WTC11 (cell line): ENCODE measurements at regions not wholly inside any gene's neighbourhood (a gene's known extent, or its start where the extent isn't known, plus 50 kb on each side); places are given as distances from the start of the nearest gene placed in this dataset.
A peak's percentile ranks its signal among the peaks of the same experiment; 100 is the strongest.

Experiments
- ATF3 ChIP-seq: sonication (generic); formaldehyde crosslinking; conservative IDR thresholded peaks from 2 replicates; pipeline ENCODE4 v1.8.1; 2022; ENCODE audit warnings: mild to moderate bottlenecking, missing genetic modification reagents
- CTCF ChIP-seq: fragments of 200-600 bp; IDR thresholded peaks from 2 replicates; pipeline ENCODE4 v1.8.0; 2022; ENCODE audit warnings: antibody characterized with exemption
- E2F1 ChIP-seq: sonication (generic); formaldehyde crosslinking; IDR thresholded peaks from 2 replicates; pipeline ENCODE4 v1.8.0; 2022; ENCODE audit warnings: mild to moderate bottlenecking, missing genetic modification reagents
- E2F5 ChIP-seq: sonication (generic); formaldehyde crosslinking; IDR thresholded peaks from 2 replicates; pipeline ENCODE4 v1.8.1; 2022; ENCODE audit warnings: mild to moderate bottlenecking, moderate library complexity, missing genetic modification reagents
- ESRRA ChIP-seq: sonication (generic); formaldehyde crosslinking; IDR thresholded peaks from 2 replicates; pipeline ENCODE4 v1.8.1; 2022; ENCODE audit warnings: mild to moderate bottlenecking, missing genetic modification reagents, borderline replicate concordance
- FOXP4 ChIP-seq: sonication (generic); formaldehyde crosslinking; IDR thresholded peaks from 2 replicates; pipeline ENCODE4 v1.8.0; 2022; ENCODE audit warnings: mild to moderate bottlenecking, missing genetic modification reagents
- IRF1 ChIP-seq: sonication (generic); formaldehyde crosslinking; IDR thresholded peaks from 2 replicates; pipeline ENCODE4 v1.8.0; 2023; ENCODE audit warnings: missing genetic modification reagents
- MYBL2 ChIP-seq: sonication (generic); formaldehyde crosslinking; IDR thresholded peaks from 2 replicates; pipeline ENCODE4 v1.8.1; 2023; ENCODE audit warnings: mild to moderate bottlenecking, moderate library complexity, missing genetic modification reagents
- NR1H2 ChIP-seq: sonication (generic); formaldehyde crosslinking; IDR thresholded peaks from 2 replicates; pipeline ENCODE4 v1.9.0; 2021; ENCODE audit warnings: mild to moderate bottlenecking, moderate library complexity, missing genetic modification reagents
- NR3C1 ChIP-seq: sonication (generic); formaldehyde crosslinking; conservative IDR thresholded peaks from 2 replicates; pipeline ENCODE4 v1.8.1; 2023; ENCODE audit warnings: low read depth, mild to moderate bottlenecking, missing genetic modification reagents
- SP1 ChIP-seq: sonication (generic); formaldehyde crosslinking; conservative IDR thresholded peaks from 2 replicates; pipeline ENCODE4 v1.8.1; 2022; ENCODE audit warnings: missing genetic modification reagents
- USF2 ChIP-seq: sonication (generic); formaldehyde crosslinking; IDR thresholded peaks from 2 replicates; pipeline ENCODE4 v1.8.1; 2023; ENCODE audit warnings: mild to moderate bottlenecking, missing genetic modification reagents, moderate library complexity
- ZBTB21 ChIP-seq: sonication (generic); formaldehyde crosslinking; IDR thresholded peaks from 2 replicates; pipeline ENCODE4 v1.8.1; 2023; ENCODE audit warnings: mild to moderate bottlenecking, missing genetic modification reagents, borderline replicate concordance

- TF ChIP-seq SP1 (CRISPR knock-in tag) = peak; percentile 52; the same call in 1 of the 2 replicates
- TF ChIP-seq NR3C1 (CRISPR knock-in tag) = no peak
- TF ChIP-seq ESRRA (CRISPR knock-in tag) = no peak
- TF ChIP-seq CTCF = no peak
- TF ChIP-seq E2F1 (CRISPR knock-in tag) = no peak
- no peak for TF ChIP-seq IRF1 (CRISPR knock-in tag)
- no peak for TF ChIP-seq MYBL2 (CRISPR knock-in tag)
- TF ChIP-seq NR1H2 (CRISPR knock-in tag) = no peak
- TF ChIP-seq ATF3 (CRISPR knock-in tag) = no peak
- no peak for TF ChIP-seq E2F5 (CRISPR knock-in tag)
- TF ChIP-seq ZBTB21 = no peak
- no peak for TF ChIP-seq FOXP4
- TF ChIP-seq USF2 = no peak
Measured at GRCh38 chr2:120587279-120587996, 148.2 kb upstream of the GLI2 start.
